B cell (primary cell): ENCODE measurements at regions not wholly inside any gene's neighbourhood (a gene's known extent, or its start where the extent isn't known, plus 50 kb on each side); places are given as distances from the start of the nearest gene placed in this dataset.

Experiments used
- CTCF ChIP-seq: fragments of 200-600 bp; IDR thresholded peaks from one replicate; pipeline ENCODE4 v1.8.0; 2022; ENCODE audit warnings: antibody characterized with exemption, mild to moderate bottlenecking
- EZH2 ChIP-seq: IDR thresholded peaks from 2 replicates; pipeline ENCODE4 v1.6.1; 2012; ENCODE audit warnings: borderline replicate concordance, low read depth, mild to moderate bottlenecking, moderate library complexity, low read length; ENCODE audit not compliant: insufficient read depth, poor library complexity, severe bottlenecking

DNA sequence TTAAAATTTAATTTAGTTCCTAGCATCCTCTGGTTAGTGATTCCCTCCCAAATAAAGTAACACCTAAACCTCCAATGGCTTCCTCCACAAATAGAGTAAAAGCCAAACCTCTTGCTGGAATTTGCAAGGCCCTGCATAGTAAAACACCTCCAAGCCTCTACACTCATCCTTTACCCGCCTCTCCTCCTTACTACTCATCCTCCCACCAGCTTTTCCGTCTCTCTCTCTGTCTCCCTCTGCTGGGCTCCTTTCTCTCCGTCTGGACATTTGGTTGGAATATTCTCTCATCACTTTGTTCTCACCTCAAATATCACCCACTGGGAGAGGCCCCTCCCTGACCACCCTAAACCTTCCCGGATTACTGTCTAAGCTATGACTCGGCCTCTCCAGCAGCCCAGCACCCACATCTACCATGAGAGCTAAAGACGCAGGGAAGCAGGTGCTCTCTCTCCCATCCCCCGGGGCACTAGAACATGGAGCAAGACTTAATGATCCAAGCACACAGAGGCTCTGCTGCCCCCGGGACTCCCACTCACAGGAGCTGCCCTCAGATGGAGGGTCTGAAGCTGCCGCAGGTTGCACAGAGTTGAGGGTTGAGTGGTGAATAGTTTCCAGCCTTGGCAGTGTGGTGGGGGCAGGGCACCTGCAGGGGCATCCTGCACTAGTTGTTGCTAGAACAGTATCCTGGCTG lies 167.2 kb downstream of the FBXO15 start:
- TF ChIP-seq CTCF (no peak), EZH2 (no peak)
